ENCODE measurements at regions not wholly inside any gene's neighbourhood (a gene's known extent, or its start where the extent isn't known, plus 50 kb on each side); places are given as distances from the start of the nearest gene placed in this dataset.
A peak's percentile ranks its signal among the peaks of the same experiment; 100 is the strongest.
"Not testable (repeated sequence)": the region's sequence is repeated elsewhere in the genome, so short reads cannot be mapped to it uniquely, and the experiment has no call there.

DNA sequence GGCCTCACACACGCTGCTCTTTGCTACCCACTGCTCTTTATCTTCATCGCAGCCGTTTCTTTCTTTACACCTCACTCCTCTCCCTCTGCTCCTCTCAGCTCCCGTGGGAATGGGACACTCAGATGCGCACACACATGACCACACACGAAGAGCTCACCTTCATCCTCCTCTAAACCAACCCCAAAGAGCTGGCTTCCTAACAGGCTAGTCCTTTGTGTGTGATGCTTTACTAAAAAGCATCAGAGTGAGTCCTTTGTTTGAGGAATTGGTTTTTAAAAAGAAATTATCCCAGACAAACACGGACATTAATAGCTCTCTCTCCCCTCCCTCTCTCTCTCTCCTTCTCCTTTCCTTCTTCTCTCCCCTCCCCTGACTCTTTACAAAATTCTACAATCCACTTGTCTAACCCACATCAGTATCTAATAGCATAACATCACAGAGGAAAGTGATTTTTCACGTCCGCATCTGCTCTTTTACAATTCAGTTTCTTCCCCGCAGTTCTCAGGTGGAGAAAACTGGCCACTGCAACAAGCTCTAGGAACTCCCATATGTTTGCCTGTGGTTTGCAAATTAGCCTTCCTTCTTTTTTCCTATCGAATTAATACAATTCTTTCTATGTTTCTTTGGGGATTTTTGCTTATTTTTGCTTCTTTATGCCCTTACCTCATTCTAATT is 306.8 kb upstream of the CNR1 start:
- no peak for DNase-seq
- ATAC-seq: no peak
- intact Hi-C loops (cut with DNase I): no loop called here

DNA sequence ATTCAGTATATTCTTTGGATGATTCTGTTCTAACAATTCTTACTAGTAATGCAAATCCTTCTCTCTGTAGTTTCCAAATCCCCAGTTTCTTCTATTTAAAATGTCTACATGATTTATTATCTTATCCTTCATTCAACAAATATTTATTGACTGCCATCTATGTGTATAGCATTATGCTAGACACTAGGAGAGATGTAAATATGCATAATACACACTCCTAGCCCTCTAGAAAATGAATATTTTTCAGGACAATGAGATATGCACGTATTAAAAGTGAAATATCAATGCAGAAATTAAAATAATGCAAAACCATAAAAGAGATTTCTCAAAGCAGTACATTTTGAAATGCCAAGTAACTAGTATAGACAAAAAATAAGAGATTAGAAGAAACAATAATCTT is 293.5 kb upstream of the CNR1 start:
- ATAC-seq: no peak
- DNase-seq: no peak

DNA sequence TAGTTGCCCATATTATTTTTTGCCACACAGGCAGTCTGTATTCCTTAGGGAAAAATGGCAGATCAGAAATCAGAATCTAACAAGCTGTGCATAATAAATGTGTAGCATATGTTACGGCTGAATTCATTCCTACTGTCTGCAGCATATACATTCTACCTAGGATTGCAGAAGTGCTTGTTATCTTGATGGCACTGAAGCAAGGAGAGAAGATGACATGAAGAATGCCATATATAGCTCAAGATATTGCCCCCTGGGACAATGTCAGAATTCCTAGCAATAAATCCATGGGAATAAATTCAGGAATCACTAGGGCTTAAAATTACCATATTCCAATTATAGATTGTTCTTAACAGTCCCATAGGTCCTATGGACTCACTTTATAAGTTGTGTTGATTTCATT is 293.0 kb upstream of the CNR1 start:
- ATAC-seq: no peak
- DNase-seq: no peak
- intact Hi-C loops (cut with DNase I): no loop called here

More for the DNA sequence above, 293.5 kb upstream of the CNR1 start:
- intact Hi-C loops (cut with DNase I): no loop called here

DNA sequence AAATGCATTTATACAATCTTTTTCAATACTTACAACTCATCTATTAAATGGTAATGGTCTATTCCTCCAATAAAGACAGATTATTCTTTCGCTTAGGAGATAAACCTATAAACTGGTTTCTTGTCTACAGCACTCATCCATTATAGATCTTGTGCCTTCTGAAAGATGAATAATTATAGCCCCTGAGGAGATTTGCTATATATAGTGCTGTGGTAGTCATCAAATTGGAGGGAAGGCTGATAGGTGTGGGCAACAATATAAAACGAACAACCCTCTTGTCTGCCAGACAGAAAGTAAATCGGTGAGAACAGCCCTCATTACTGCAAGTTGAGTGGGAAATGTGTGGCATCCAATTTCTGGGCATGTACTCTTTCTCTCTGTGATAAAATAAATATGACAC is 292.5 kb upstream of the CNR1 start:
- intact Hi-C loops (cut with DNase I): no loop called here
- DNase-seq: no peak
- ATAC-seq: no peak

DNA sequence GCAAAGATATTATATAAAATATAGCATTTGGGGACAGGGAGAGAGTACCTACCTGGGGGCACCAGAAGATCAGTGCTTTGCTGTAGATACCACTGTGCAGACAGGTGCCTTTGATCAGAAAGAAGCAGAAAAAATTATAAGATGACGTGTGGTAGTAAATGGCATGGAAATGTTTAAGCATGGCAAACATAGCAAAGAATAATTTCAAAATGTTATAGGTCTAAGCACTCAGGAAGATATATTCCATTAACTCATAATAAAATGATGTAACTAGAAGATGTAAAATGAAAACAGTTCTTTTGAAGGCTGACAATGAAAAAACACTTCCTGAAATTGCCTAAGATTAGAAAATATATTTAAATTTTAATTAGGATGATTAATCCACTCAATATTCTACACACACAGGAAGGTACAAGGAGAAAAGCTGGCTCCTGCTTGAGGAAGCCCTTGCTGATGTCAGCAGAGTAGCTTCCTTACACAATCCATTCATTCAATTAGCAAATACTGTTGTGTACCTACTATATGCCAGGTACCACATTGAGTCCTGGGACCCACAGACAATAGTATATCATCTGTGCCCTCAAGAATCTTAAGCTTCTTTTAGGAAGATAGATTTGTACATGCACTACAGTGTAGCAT is 290.2 kb upstream of the CNR1 start:
- ATAC-seq (no peak), DNase-seq (no peak)
- intact Hi-C loops (cut with DNase I): no loop called here

DNA sequence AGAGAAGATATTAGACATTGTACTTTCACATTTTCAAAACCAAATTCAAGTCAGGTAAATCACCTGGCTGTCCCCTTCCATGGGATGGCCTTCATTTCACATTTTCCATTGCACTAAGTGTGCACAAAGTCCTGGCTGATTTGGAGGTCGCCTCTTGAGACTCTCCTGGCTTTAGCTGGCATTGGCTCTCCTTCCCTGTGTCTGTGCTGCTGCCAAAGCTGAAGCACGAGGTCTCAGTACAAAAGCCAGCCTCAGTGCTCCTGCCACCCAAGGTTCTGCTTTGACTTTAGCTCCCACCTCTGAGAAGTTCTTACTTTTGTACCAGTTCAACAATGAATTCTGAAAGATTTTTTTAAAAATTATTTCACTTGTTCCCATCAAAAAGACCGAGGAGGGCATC is 289.2 kb upstream of the CNR1 start:
- DNase-seq (no peak), ATAC-seq (peak in 1 of 2 donors; percentile 70)
- intact Hi-C loops (cut with DNase I): no loop called here

DNA sequence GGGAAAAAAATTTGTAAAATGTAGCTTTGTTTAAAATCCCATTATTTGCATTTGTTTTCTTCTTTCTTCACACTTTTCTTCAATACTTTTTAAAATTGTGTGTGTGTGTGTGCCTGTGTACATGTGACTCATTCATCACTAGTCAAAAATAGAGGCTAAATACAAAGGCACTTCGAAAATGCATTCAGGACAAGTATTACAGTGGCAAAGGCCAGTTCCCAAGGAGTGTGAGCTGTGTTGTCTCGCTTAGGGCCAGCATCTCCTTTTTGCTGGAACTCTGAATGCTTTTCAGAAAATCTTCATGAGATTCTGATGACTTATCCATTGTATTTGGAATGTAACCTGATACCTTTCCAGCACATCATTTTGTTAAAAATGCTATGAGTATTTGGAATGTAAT is 288.5 kb upstream of the CNR1 start:
- no peak for ATAC-seq
- intact Hi-C loops (cut with DNase I): no loop called here

DNA sequence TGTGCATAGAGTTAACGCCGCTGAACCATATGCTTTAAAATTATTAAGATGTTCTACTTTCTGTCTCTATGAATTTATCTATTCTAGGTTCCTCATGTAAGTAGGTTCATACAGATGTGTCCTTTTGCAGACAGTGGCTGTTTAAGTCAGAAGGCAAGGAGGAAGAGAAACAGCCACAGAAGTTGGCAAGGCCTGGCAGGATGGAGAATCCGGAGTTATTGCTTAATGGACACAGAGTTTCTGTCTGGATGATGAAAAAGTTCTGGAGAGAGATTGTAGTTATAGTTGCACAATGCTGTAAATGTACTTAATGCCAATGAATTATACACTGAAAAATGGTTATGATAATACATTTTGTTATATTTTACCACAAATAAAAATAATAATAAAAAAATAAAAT is 283.6 kb upstream of the CNR1 start:
- intact Hi-C loops (cut with DNase I): no loop called here
- ATAC-seq (no peak), DNase-seq (no peak)

More for the DNA sequence above, 288.5 kb upstream of the CNR1 start:
- no peak for DNase-seq

DNA sequence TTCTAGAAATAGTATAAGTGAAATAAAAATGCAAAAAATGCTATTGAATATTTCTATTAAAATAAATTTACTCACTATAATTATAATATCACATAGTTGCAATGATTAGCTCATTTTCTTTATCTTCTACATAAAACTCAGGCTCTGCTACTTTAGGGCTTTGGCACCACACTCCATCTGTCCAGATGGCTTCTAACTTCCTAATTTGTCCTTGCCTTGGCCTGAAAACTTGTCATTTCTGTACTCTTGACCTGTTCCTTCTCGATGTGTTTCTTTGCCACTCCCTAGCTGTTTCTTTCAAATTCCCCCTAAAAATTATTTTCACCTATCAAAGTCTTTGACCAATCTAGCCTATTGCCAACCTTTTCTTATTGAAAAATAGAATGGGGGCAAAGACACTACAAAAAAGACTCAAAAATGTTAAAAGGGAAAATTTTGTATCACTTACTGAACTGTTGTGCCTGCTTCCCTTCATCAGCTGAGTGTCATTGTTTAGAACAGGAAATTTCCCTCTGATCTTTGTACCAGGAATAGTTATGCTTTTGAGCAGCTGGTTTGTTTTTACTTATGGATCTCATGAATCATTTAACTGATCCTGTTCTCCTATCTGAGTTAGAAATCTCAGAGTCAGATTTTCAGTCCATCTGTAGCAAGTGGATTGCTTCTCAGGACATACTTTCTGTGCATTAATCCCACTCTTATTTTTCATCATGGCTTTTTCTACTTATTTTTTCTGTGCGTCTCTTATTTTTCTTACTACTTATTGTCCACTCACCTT is 279.2 kb upstream of the CNR1 start:
- intact Hi-C loops (cut with DNase I): no loop called here
- no peak for DNase-seq
- no peak for ATAC-seq

DNA sequence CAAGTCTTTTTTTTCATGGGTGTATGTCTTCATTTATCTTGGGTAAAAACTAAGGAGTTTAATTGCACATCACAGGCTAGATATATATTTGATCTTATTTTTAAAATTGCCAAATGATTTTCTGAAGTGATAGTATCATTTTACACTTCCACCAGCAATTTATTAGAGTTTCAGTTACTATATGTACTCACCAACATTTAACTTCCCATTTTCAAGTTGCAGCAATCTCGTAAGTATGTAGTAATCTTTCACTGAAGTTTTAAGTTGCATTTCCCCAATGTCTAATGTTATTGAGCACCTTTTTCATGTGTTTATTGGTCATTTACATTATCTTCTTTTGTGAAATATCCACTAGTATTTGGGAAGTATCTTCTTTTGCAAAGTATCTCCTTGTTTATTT is 277.4 kb upstream of the CNR1 start:
- no peak for ATAC-seq

DNA sequence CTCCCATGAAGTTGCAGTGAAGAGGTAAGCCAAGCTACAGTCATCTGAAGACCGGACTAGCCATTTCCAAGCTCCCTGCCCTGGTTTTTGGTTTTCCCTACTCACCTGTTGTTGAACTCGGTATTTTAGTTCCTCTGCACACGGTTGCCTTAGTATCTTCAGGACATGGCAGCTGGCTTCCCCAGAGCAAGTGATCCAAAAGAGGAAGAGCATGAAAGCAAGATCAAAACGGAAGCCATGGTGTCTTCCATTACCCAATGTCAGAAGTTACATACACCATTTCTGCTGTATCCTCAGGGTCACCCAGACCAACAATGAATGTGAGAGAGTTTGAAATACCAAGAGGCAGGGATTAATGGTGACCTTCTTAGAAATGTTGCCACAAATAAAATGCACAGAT is 276.6 kb upstream of the CNR1 start:
- DNase-seq (no peak), ATAC-seq (no peak)
- intact Hi-C loops (cut with DNase I): no loop called here

More for the DNA sequence above, 277.4 kb upstream of the CNR1 start:
- no peak for DNase-seq
- intact Hi-C loops (cut with DNase I): no loop called here

DNA sequence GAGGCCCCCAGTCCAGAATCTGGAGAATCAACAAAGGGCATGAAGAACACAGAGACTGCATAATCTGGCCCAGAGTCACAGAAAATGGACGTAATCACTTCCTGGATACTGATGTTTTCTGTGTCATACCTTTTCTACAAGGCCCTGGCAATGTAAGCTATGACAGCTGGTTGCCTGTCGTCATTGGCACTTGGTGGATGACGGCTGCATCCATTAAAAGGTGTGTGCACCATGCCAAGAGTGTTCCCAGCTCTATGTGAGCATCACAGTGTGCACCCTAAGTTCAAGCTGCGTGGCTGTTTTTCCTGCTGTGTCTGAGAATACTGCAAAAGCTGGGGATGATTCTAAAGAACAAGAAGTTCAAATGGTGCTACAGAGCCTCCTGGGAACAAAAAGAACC is 275.2 kb upstream of the CNR1 start:
- ATAC-seq: no peak
- DNase-seq: no peak
- intact Hi-C loops (cut with DNase I): no loop called here

DNA sequence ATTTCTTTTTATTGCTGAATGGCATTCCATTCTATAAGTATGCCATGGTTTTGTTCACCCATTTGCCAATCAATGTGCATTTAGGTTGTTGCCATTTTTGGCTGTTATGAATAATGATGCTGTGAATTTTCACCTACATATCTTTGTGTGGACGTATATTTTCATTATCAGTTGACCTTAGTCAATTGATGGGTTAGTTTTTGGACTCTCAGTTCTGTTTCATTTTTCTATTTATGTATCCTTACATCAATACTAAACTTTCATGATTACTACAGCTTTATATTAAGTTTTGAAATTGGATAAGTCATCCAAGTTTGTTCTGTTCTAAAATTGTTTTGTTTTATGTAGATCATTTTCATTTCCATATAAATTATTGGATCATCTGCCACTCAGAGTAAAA is 261.9 kb upstream of the CNR1 start:
- ATAC-seq: no peak
- intact Hi-C loops (cut with DNase I): no loop called here
- no peak for DNase-seq

DNA sequence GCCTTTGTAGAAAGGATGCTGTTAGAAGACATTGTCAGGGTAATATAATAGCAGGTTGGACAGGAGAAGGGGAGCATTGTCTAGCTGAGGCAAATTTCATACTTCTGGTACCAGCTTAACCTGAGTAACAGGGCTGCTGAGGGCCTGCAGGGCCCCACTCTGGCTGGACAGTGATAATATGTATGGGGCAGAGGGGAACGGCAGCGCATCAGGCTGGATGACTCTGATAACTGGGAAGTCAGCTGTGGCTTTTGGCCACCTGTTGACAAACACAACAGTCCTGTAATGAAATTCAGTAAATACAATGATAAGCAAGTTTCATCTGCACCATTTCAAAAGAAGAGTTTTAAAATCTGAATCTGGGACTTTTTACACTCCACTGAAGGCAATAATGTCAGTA is 259.9 kb upstream of the CNR1 start:
- ATAC-seq (no peak), DNase-seq (no peak)
- intact Hi-C loops (cut with DNase I): no loop called here

DNA sequence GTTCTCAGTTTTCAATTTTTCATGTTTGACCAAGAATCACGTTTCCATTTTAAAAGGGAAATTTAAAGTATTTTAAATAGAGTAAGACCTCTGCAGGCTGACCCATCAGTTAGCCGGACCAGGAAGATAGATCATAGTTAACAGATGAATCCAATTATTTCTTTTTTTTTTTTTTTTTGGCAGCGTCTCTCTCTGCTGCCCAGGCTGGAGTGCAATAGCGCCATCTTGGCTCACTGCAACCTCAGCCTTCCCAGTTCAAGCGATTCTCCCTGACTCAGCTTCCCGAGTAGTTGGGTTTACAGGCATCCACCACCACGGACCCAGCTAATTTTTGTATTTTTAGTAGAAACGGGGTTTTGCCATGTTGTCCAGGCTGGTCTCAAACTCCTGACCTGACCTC is 256.7 kb upstream of the CNR1 start:
- ATAC-seq (no peak), DNase-seq (no peak)
- intact Hi-C loops (cut with DNase I): no loop called here

DNA sequence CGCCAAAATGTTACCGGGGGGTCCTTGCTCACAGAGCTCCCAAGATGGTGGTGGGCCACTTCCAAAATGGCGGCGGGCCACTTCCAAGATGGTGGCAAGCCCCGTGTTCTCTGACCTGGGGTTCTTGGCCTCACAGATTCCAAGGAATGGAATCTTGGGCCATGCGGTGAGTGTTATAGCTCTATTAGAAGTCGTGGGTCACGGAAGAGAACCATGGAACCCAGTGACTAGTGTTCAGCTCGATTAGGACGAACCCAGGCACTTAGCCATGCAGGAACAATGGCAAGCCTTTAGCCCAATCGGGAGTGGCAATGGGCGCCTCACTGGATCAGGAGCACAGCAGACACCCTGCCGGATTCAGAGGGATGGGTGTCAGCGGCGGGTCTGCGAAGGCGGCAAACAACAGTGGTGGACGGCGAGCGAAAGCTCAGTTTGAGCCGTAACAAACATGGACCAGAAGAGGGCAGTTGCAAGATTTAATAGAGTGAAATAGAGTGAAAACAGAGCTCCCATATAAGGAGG is 254.9 kb upstream of the CNR1 start:
- DNase-seq; intact Hi-C loops (cut with DNase I); ATAC-seq: not testable (repeated sequence)

DNA sequence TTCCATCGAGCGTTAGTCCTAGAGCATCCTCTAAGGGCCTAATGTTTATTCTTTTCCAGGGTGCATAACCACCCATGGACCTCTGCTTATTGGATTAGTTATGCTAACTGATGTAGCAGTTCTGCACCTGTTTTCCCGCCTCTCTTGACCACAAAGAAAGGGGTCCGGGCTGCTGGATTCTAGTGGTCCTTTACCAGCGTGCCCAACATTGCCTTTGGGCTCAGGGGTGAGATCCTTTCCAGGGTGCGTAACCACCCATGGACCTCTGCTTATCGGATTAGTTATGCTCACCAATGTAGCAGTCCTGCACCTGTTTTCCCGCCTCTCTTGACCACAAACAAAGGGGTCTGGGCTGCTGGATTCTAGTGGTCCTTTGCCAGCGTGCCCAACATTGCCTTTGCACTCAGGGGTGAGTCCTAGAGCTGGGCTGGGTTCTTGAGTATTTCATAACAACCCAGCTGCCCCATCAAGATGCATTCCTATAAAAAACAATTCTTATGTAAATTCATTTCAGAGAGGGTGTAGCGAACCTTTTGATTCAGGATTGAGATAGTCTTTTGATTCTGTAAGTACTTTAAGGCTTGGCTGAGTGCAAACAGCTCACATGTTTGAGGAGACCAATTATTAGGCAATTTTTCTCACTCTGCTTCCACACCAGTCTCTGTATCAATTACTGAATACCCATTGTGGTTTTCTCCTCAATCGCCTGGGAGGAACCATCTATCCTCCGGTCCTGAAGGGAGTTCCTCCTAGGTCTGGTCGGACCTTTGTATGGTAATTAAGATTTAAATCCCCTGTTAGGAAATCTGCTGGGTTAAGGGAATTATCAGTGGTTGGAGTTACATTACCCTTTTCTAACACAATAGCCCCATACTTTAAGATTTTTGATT is 253.0 kb upstream of the CNR1 start:
- ATAC-seq; intact Hi-C loops (cut with DNase I); DNase-seq: not testable (repeated sequence)

DNA sequence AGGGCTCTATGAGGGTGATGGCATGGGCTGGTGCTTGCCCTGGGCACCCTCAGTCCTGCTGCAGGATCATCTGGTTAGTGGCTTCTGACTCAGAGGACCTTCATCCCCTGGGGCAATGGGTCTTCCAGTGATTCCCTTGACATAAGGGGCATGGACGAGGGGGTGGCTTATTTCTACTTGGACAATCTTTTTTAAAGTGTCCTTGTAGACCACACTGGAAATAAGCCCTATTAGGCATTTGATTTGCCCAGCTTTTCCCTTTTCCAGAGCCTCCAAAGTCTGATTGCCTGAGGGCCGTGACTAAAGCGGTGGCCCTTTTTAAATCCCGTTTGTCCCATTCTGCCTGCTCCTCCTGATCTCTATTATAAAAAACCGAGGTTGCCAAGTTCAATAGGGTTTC is 251.2 kb upstream of the CNR1 start:
- intact Hi-C loops (cut with DNase I); DNase-seq; ATAC-seq: not testable (repeated sequence)

DNA sequence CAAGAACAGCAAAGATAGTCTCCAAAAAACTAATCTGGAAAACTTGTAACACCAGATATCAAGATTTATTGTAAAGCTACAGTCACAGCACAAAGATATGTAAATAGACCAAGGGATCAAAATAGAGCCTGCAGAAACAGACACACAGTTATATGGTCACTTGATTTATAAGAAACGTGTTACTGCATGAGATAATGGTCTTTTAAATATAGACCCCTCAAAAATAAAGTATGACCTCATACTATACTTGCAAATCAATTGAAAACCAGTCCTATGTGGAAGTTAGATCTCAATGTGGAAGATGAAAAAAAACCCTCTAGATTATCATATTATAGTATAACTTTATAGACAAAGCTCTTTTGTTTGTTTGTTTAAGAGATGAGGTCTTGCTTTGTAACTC is 247.3 kb upstream of the CNR1 start:
- intact Hi-C loops (cut with DNase I): no loop called here
- DNase-seq: no peak
- no peak for ATAC-seq
